ENCODE measurements at regions not wholly inside any gene's neighbourhood (a gene's known extent, or its start where the extent isn't known, plus 50 kb on each side); places are given as distances from the start of the nearest gene placed in this dataset.
"Not testable (repeated sequence)": the region's sequence is repeated elsewhere in the genome, so short reads cannot be mapped to it uniquely, and the experiment has no call there.

GRCh38 chr4:49154308-49155103, 168.4 kb downstream of the CWH43 start:
- not testable (repeated sequence) for TF ChIP-seq CTCF, POLR2A (IDR thresholded peaks at IDR 0.05)

Measured in thyroid gland (tissue), 4 donors.